HepG2 (cell line): ENCODE measurements at regions not wholly inside any gene's neighbourhood (a gene's known extent, or its start where the extent isn't known, plus 50 kb on each side); places are given as distances from the start of the nearest gene placed in this dataset.

ENCODE experiments used
- ATAC-seq: fragments of 200-7000 bp; cut with Tn5 transposase; 3 replicates; pipeline ENCODE4 v1.9.1; 2020; ENCODE audit warnings: mild to moderate bottlenecking, moderate library complexity
- BruUV-seq: library from RNA; stranded (reverse); fragments of 400-500 nt; replicated peaks from 2 replicates; lab custom pipeline; 2021; lab: Mats Ljungman, UMichigan
- CTCF ChIA-PET: fragments of 300-600 bp; formaldehyde crosslinking; extraction: SDS; loops from one replicate; lab custom pipeline; 2021; ENCODE audit warnings: low total read pairs, inconsistent platforms, low intra/inter-chr PET ratio; lab: Yijun Ruan, JAX
- POLR2A ChIA-PET: fragments of 350-600 bp; sonication (Branson Sonifier 250); formaldehyde crosslinking; loops from one replicate; lab custom pipeline; 2020; ENCODE audit warnings: antibody characterized with exemption, inconsistent platforms; lab: Yijun Ruan, JAX
- DNase-seq: peaks from one replicate; pipeline ENCODE4 v3.0.0-alpha.2; 2015; ENCODE audit warnings: low spot score
- FAIRE-seq: peaks from 3 replicates; lab custom pipeline; 2011; peaks lifted over from hg19 to GRCh38; lab: Jason Lieb, UNC
- H2AFZ ChIP-seq: one replicate; pipeline ENCODE4 v1.6.1; 2011; ENCODE audit warnings: low read length, inconsistent platforms
- H3K27ac ChIP-seq: fragments of 300-600 bp; 3 replicates; pipeline ENCODE4 v1.8.0; 2011; ENCODE audit warnings: mixed run types, mild to moderate bottlenecking, mixed read lengths, low read length, inconsistent platforms; ENCODE audit not compliant: insufficient read depth; ENCODE audit errors: extremely low read length
- H3K27me3 ChIP-seq, 2 experiments: fragments of 200-600 bp in 1 of 2; 2 replicates in 1 of 2; 3 replicates in 1 of 2; pipeline versions ENCODE4 v1.6.0 to v1.8.0; 2011; ENCODE audit warnings: low read length in 2 of 2, mild to moderate bottlenecking in 2 of 2, moderate library complexity in 2 of 2, inconsistent platforms in 1 of 2; ENCODE audit not compliant: insufficient read depth in 2 of 2, control insufficient read depth in 1 of 2
- H3K36me3 ChIP-seq, 2 experiments: fragments of 200-600 bp in 1 of 2; replicated peaks in 1 of 2; 2 replicates in 1 of 2; 3 replicates in 1 of 2; pipeline versions ENCODE4 v1.5.1 to v1.8.0; 2011; ENCODE audit warnings: low read length in 2 of 2, inconsistent platforms in 1 of 2; ENCODE audit not compliant: insufficient read depth in 2 of 2, control insufficient read depth in 1 of 2
- H3K4me1 ChIP-seq: 2 replicates; pipeline ENCODE4 v1.5.1; 2012; ENCODE audit warnings: low read length, inconsistent platforms; ENCODE audit not compliant: insufficient read depth
- H3K4me2 ChIP-seq: 2 replicates; pipeline ENCODE4 v1.6.0; 2011; ENCODE audit warnings: low read depth, low read length, inconsistent platforms
- H3K4me3 ChIP-seq, 3 experiments: fragments of 200-600 bp in 1 of 3; sonication (generic), shearing (Covaris generic) in 1 of 3; replicated peaks in 1 of 3; 2 replicates each; pipeline ENCODE4 v1.5.1; 2011 to 2016; ENCODE audit warnings: low read length in 3 of 3, inconsistent platforms in 2 of 3, low read depth in 2 of 3, mild to moderate bottlenecking in 2 of 3, control low read depth in 1 of 3, mixed read lengths in 1 of 3; ENCODE audit not compliant: insufficient read depth in 1 of 3
- H3K79me2 ChIP-seq: one replicate; pipeline ENCODE4 v1.6.1; 2011; ENCODE audit warnings: low read length, inconsistent platforms; ENCODE audit not compliant: insufficient read depth
- H3K9ac ChIP-seq: 2 replicates; pipeline ENCODE4 v1.6.0; 2011; ENCODE audit warnings: mild to moderate bottlenecking, low read depth, low read length, inconsistent platforms; ENCODE audit not compliant: insufficient read depth
- H3K9me3 ChIP-seq: 2 replicates; pipeline ENCODE4 v1.5.1; 2012; ENCODE audit warnings: mild to moderate bottlenecking, low read length
- H4K20me1 ChIP-seq: 2 replicates; pipeline ENCODE4 v1.6.0; 2011; ENCODE audit warnings: inconsistent platforms, mild to moderate bottlenecking, low read length, moderate library complexity; ENCODE audit not compliant: insufficient read depth
- AGO2 ChIP-seq: fragments of 200-400 bp; formaldehyde crosslinking; optimal IDR thresholded peaks from 2 replicates; pipeline ENCODE3; 2017; ENCODE audit warnings: mild to moderate bottlenecking, low read depth, low read length, moderate library complexity
- ARID2 ChIP-seq: sonication (generic); formaldehyde crosslinking; IDR thresholded peaks from 2 replicates; pipeline ENCODE4 v1.8.1; 2022; ENCODE audit warnings: mild to moderate bottlenecking, missing genetic modification reagents, borderline replicate concordance
- ESRRA ChIP-seq: sonication (generic); formaldehyde crosslinking; IDR thresholded peaks from 2 replicates; pipeline ENCODE4 v1.5.1; 2020; ENCODE audit warnings: mild to moderate bottlenecking, low read depth, missing genetic modification reagents
- HNRNPUL1 ChIP-seq: fragments of 200-400 bp; formaldehyde crosslinking; IDR thresholded peaks from 2 replicates; pipeline ENCODE4 v1.6.1; 2017; ENCODE audit warnings: low read depth, mild to moderate bottlenecking, low read length, moderate library complexity
- NFYB ChIP-seq: sonication (generic); formaldehyde crosslinking; IDR thresholded peaks from 2 replicates; pipeline ENCODE4 v1.4.0; 2020; ENCODE audit warnings: missing genetic modification reagents
- SRY ChIP-seq: sonication (generic); formaldehyde crosslinking; IDR thresholded peaks from 2 replicates; pipeline ENCODE4 v1.8.0; 2022; ENCODE audit warnings: mild to moderate bottlenecking, missing genetic modification reagents
- ZBTB2 ChIP-seq: sonication (generic); formaldehyde crosslinking; IDR thresholded peaks from 2 replicates; pipeline ENCODE4 v1.8.0; 2022; ENCODE audit warnings: low read depth, missing genetic modification reagents
- ZEB1 ChIP-seq: IDR thresholded peaks from 2 replicates; pipeline ENCODE4 v1.6.1; 2012; ENCODE audit warnings: mild to moderate bottlenecking, low read depth, inconsistent platforms; ENCODE audit not compliant: insufficient replicate concordance
- ZFP82 ChIP-seq: sonication (generic); formaldehyde crosslinking; IDR thresholded peaks from 2 replicates; pipeline ENCODE4 v1.5.1; 2020; ENCODE audit warnings: mild to moderate bottlenecking, missing genetic modification reagents, borderline replicate concordance
- ZNF10 ChIP-seq: sonication (generic); formaldehyde crosslinking; IDR thresholded peaks from 2 replicates; pipeline ENCODE4 v1.4.0; 2020; ENCODE audit warnings: mild to moderate bottlenecking, low read depth, missing genetic modification reagents, borderline replicate concordance
- ZNF124 ChIP-seq: sonication (generic); formaldehyde crosslinking; IDR thresholded peaks from 2 replicates; pipeline ENCODE4 v1.4.0; 2020; ENCODE audit warnings: missing genetic modification reagents
- ZNF17 ChIP-seq: sonication (generic); formaldehyde crosslinking; IDR thresholded peaks from 2 replicates; pipeline ENCODE4 v1.5.0; 2020; ENCODE audit warnings: mild to moderate bottlenecking, missing genetic modification reagents
- ZNF674 ChIP-seq: sonication (generic); formaldehyde crosslinking; IDR thresholded peaks from 2 replicates; pipeline ENCODE4 v1.5.0; 2020; ENCODE audit warnings: low read depth, mild to moderate bottlenecking, missing genetic modification reagents
- ZNF766 ChIP-seq: sonication (generic); formaldehyde crosslinking; IDR thresholded peaks from 2 replicates; pipeline ENCODE4 v1.5.0; 2020; ENCODE audit warnings: missing genetic modification reagents, borderline replicate concordance
- ZSCAN30 ChIP-seq: sonication (generic); formaldehyde crosslinking; IDR thresholded peaks from 2 replicates; pipeline ENCODE4 v1.5.0; 2020; ENCODE audit warnings: mild to moderate bottlenecking, missing genetic modification reagents
- WGBS: methylation state at CpG from one replicate; pipeline ENCODE4 v1.1.6; 2017; ENCODE audit warnings: low lambda C conversion rate; 5-methylcytosine and 5-hydroxymethylcytosine counted together
- in situ Hi-C: cut with HindIII; loops from 2 replicates; pipeline ENCODE4 v1.10.0; 2017; ENCODE audit warnings: low pct_unique_long_range_greater_than_20kb; ENCODE audit not compliant: extremely low pct_ligation_motif_present
- intact Hi-C: fragments of 100-400 bp; cut with micrococcal nuclease; formaldehyde crosslinking; loops from one replicate; pipeline ENCODE4 v1.10.0; 2022; ENCODE audit not compliant: unreplicated experiment
- TF ChIP-seq, protein P1 (sequence below): sonication (generic); formaldehyde crosslinking; IDR thresholded peaks from 2 replicates; pipeline ENCODE4 v1.4.0; 2020; ENCODE audit warnings: missing genetic modification reagents
- TF ChIP-seq, protein P2 (sequence below): sonication (generic); formaldehyde crosslinking; conservative IDR thresholded peaks from 2 replicates; pipeline ENCODE4 v1.5.0; 2020; ENCODE audit warnings: missing genetic modification reagents

GRCh38 chr4:83213640-83214039, 71.0 kb downstream of the COQ2 start:
- POLR2A ChIA-PET: no interaction called here

GRCh38 chr4:83212041-83212851, 72.4 kb downstream of the COQ2 start:
- 40% methylated on average over 9 of the region's 9 CpGs for WGBS
- intact Hi-C loops (no loop called here), in situ Hi-C loops (no loop called here)
- Histone ChIP-seq H3K79me2 (no peaks in the 10 kb centered on the region), H3K27ac (no peak overlapping the region), H2AFZ (no peak overlapping the region), H3K27me3 (no peaks in the 10 kb centered on the region; a peak in 1 of 5 replicates), H3K4me1 (peaks cover 9% of the 10 kb centered on the region), H3K4me2 (no peak overlapping the region), H3K9ac (no peak overlapping the region), H3K4me3 (no peak overlapping the region), H3K9me3 (no peaks in the 10 kb centered on the region), H3K36me3 (no peaks in the 10 kb centered on the region), H4K20me1 (no peaks in the 10 kb centered on the region)
- FAIRE-seq: no peak
- no TSS peak for BruUV-seq
- no peak for ATAC-seq
- CTCF ChIA-PET: no interaction called here
- DNase-seq: no peak
- POLR2A ChIA-PET: no interaction called here
- no peak for TF ChIP-seq ZSCAN30 (CRISPR knock-in tag)
- TF ChIP-seq ZNF674 (CRISPR knock-in tag): no peak
- TF ChIP-seq ZNF124: no peak
- no peak for TF ChIP-seq ZBTB2 (CRISPR knock-in tag)
- TF ChIP-seq, protein P1, sequence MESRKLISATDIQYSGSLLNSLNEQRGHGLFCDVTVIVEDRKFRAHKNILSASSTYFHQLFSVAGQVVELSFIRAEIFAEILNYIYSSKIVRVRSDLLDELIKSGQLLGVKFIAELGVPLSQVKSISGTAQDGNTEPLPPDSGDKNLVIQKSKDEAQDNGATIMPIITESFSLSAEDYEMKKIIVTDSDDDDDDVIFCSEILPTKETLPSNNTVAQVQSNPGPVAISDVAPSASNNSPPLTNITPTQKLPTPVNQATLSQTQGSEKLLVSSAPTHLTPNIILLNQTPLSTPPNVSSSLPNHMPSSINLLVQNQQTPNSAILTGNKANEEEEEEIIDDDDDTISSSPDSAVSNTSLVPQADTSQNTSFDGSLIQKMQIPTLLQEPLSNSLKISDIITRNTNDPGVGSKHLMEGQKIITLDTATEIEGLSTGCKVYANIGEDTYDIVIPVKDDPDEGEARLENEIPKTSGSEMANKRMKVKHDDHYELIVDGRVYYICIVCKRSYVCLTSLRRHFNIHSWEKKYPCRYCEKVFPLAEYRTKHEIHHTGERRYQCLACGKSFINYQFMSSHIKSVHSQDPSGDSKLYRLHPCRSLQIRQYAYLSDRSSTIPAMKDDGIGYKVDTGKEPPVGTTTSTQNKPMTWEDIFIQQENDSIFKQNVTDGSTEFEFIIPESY (CRISPR knock-in tag): no peak
- no peak for TF ChIP-seq NFYB (CRISPR knock-in tag)
- TF ChIP-seq ZNF10: no peak
- no peak for TF ChIP-seq ZEB1

More at GRCh38 chr4:83213640-83214039, 71.0 kb downstream of the COQ2 start:
- DNase-seq: no peak
- no peaks in the 10 kb centered on the region for H3K9me3 ChIP-seq
- no TSS peak for BruUV-seq
- no peak for ATAC-seq
- H3K9ac ChIP-seq: no peak overlapping the region
- intact Hi-C loops (no loop called here), in situ Hi-C loops (no loop called here)
- CTCF ChIA-PET: no interaction called here
- no peak for TF ChIP-seq ARID2 (CRISPR knock-in tag)
- TF ChIP-seq ESRRA (CRISPR knock-in tag): no peak
- TF ChIP-seq ZNF766: no peak
- TF ChIP-seq ZNF17 (CRISPR knock-in tag): no peak
- no peak for TF ChIP-seq ZFP82
- TF ChIP-seq SRY (CRISPR knock-in tag): no peak
- TF ChIP-seq HNRNPUL1: no peak
- TF ChIP-seq, protein P2, sequence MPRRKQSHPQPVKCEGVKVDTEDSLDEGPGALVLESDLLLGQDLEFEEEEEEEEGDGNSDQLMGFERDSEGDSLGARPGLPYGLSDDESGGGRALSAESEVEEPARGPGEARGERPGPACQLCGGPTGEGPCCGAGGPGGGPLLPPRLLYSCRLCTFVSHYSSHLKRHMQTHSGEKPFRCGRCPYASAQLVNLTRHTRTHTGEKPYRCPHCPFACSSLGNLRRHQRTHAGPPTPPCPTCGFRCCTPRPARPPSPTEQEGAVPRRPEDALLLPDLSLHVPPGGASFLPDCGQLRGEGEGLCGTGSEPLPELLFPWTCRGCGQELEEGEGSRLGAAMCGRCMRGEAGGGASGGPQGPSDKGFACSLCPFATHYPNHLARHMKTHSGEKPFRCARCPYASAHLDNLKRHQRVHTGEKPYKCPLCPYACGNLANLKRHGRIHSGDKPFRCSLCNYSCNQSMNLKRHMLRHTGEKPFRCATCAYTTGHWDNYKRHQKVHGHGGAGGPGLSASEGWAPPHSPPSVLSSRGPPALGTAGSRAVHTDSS (CRISPR knock-in tag): no peak
- no peak for TF ChIP-seq AGO2
- H3K27me3 ChIP-seq: no peaks in the 10 kb centered on the region; a peak in 1 of 5 replicates
- peaks cover 5% of the 10 kb centered on the region for H3K4me1 ChIP-seq
- H2AFZ ChIP-seq: no peak overlapping the region
- no peaks in the 10 kb centered on the region for H3K36me3 ChIP-seq
- H3K4me2 ChIP-seq: no peak overlapping the region
- no peak for FAIRE-seq
- 59% methylated on average over 5 of the region's 5 CpGs for WGBS
- H3K4me3 ChIP-seq: no peak overlapping the region
- no peaks in the 10 kb centered on the region for H3K79me2 ChIP-seq
- H4K20me1 ChIP-seq: no peaks in the 10 kb centered on the region
- H3K27ac ChIP-seq: no peak overlapping the region
